OCI-LY1 (cell line): ENCODE measurements at regions not wholly inside any gene's neighbourhood (a gene's known extent, or its start where the extent isn't known, plus 50 kb on each side); places are given as distances from the start of the nearest gene placed in this dataset.

ENCODE experiments used
- CTCF ChIP-seq: fragments of 200-600 bp; sonication (generic), shearing (Covaris generic); IDR thresholded peaks from 2 replicates; pipeline ENCODE4 v1.5.1; 2017; ENCODE audit warnings: mild to moderate bottlenecking, antibody characterized with exemption, low read length, moderate library complexity, mixed read lengths
- EZH2 ChIP-seq: fragments of 200-600 bp; sonication (generic), shearing (Covaris generic); IDR thresholded peaks from 2 replicates; pipeline ENCODE4 v1.8.0; 2017; ENCODE audit warnings: borderline replicate concordance, mixed run types, mild to moderate bottlenecking, antibody characterized with exemption, low read length, moderate library complexity, mixed read lengths

DNA sequence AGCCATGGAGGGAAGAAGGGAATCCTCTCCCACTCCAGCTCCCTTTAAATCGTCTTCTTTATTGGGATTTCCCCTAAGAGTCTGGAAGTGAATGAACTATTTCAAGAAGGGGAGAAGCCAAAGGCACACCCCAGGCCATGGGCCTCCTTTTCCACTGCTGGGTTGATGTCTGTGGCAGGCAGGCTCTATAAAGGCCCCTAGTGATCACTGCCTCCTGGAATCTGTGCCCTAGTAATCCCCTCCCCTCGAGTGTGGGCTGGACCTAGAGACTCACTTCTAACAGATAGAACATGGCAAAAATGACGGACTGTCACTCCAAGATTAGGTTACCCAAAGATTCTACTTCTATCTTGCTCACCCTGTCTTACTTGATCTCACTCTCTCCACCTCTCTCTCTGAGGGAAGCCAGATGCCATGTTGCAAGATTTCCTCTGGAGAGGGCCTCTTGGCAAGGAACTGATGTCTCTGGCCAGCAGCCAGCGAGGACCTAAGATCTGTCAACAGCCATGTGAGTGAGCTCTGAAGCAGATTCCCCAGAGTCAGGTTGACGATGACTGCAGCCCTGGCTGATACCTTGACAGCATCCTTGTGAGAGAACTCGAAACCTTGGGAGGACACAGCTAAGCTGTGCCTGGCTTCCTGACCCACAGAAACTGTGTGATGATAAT is 444.8 kb downstream of the SOX6 start:
- no peak for TF ChIP-seq CTCF
- TF ChIP-seq EZH2: no peak
